Dermis blood vessel endothelial cell (primary cell): ENCODE measurements at regions not wholly inside any gene's neighbourhood (a gene's known extent, or its start where the extent isn't known, plus 50 kb on each side); places are given as distances from the start of the nearest gene placed in this dataset.

Experiments used
- DNase-seq: peaks from one replicate; pipeline ENCODE4 v3.0.0; 2010

DNA sequence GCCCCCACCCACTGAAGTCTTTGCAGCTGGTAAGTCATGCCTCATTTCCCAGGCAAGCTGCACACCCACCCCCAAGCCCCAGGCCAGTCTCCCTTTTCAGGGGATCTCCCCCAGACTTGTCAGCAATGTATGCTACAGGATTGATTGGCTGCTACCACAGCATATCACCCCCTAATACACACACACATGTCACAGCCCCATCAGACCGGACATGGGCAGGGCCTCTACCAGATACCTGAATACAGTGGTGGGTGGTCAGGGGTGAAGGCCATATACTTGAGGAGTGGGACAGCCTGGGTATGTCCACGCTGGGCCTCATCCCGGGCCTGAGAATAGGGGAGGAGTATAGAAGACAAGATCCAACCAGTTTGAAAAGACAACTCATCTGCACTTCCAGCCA, 63.4 kb upstream of the ARAP3 start:
- DNase-seq = no peak

- no peak for DNase-seq
Measured at GRCh38 chr5:141743866-141744272, 61.8 kb upstream of the ARAP3 start.

- DNase-seq = peak; percentile 70
Measured at GRCh38 chr5:141742866-141743851, 61.1 kb upstream of the ARAP3 start.

DNA sequence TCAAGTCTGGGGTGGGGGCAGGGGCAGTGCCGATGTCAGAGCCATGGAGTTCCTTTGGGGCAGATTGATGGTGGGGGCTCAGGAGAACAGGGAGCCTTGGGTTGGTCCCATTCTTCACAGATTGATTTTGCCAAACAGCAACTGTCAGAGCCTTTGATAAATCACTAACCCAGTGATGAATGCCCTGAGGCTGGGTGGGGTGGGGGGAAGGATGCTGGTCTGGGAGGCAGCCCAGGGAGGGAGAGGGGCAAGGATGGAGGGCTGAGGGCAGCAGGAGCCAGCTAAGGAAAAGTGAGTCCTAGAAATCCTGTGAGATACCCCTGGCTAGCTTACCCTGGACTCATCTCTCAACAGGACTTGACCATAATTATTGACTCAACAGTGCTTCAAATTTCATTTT, 60.1 kb upstream of the ARAP3 start:
- DNase-seq = no peak

GRCh38 chr5:141740885-141741284, 58.9 kb upstream of the ARAP3 start:
- no peak for DNase-seq

- no peak for DNase-seq
Measured at GRCh38 chr5:141737535-141737934, 55.5 kb upstream of the ARAP3 start.

DNA sequence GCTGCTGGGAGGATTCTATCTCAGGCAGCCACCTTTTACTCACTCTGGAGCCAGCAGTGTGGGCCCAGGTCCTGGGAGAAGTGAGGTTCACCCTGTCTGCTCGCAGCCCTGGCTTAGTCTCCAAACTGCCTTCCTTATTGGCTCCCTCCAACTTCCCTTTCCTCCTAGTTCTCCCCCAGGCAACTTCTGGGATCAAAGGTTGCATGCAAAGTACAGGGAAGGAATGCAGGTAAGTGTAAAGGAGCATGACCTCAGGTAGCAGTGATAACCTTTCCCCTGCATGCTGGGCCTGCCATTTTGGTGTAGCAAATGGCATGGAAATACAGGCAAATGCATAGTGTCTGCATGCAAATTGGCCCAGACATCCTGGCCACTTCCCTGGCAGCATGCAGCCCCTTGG, 53.8 kb upstream of the ARAP3 start:
- no peak for DNase-seq

DNA sequence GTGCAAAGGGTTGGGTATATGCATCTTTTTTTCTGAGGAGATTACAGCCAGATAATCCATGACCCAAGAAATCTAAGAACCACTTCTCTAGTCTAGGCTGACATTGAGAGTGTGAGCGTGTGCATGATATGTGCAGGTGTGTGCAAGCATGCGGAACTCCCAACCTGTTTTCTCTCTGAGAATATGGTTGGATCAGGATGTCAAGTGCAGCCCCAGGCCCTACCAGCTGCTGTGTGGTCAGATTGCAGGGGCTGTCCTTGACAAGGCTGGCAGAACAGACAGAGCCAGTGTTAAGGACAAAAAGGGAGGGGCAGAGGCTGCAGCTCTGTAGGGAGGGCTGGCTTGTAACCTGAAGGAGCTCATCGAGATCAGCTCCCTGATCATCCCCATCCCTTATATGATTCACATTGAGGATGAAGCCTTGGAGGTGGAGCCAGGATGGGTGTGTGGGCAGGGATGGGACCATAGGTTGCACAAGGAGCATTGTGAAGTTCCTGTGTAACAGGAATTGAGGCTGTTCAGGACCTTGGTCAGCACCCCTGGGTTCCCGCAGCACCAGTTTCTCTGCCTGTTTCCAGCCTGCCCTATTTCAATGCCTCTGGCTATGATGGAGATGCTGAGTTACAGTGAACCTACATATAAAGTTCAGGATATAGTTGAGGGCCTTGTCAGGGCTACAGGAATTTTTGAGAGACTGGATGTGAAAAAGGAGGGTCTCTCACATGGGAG, 52.6 kb upstream of the ARAP3 start:
- peak; percentile 81 for DNase-seq

DNA sequence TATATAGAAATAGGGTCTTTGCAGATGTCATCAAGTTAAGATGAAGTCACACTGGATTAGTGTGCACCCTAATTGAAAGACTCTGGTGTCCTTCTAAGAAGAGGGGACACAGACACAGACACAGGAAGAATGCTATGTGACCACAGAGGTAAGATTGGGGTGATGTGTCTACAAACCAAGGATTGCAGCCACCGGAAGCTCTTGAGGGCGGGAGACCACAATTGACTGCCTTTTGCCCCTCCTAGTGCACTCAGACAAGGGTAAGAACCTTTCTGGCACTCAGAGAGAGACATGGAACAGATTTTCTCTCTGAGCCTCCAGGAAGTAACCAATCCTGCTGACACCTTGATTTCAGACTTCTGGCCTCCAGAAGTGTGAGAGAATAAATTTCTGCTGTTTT, 51.2 kb upstream of the ARAP3 start:
- no peak for DNase-seq

DNA sequence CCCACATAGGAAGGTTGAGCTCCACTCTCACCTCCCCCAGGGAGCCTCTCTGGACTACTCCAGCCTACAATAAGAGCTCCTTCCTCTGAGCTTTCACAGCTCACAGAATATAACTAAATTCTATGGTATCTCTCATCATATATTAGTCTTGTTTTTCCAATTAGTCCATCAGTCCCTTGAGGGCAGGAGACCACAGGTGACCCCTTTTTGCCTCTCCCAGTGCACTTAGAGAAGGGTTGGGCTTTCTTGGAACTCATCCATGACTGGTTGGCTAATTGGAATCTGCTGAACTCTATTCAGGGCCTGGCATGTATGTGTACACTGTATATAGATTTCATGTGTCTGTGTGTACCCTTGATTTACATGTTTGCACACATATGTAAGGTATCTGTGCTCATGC, 50.4 kb upstream of the ARAP3 start:
- no peak for DNase-seq
